Astrocyte of the spinal cord (primary cell): ENCODE measurements at regions not wholly inside any gene's neighbourhood (a gene's known extent, or its start where the extent isn't known, plus 50 kb on each side); places are given as distances from the start of the nearest gene placed in this dataset.

Experiments
- DNase-seq: peaks from one replicate; pipeline ENCODE4 v3.0.0; 2011; ENCODE audit warnings: low read depth, low spot score
- H3K4me3 ChIP-seq: 2 replicates; pipeline ENCODE4 v1.5.1; 2011; ENCODE audit warnings: low read depth, mild to moderate bottlenecking, low read length, moderate library complexity
- in situ Hi-C: cut with HindIII; loops from 2 replicates; pipeline ENCODE4 v1.10.0; 2017; ENCODE audit warnings: low sequenced_read_pairs
- TF ChIP-seq, protein P1 (sequence below): IDR thresholded peaks from 2 replicates; pipeline ENCODE4 v1.5.1; 2012; ENCODE audit warnings: low read depth, mild to moderate bottlenecking, low read length, inconsistent platforms

DNA sequence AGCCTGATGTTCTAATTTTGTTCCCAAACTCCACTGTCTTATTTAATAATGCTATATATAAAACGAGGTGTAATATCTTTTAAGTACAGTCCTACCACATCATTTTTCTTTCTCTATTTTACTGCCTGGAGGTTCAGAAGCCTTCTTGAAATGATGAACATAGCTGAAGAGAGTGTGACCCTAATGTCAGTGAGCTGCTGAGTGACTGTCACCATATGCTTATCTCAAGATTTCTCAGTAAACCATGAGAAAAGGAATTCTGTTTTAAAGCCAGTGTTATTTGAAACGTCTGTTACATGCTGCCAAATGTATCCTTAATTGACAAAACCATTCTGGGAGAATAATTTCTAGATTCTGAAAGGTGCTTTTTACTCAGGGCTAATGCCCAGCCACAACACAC is 503.5 kb upstream of the TMPRSS15 start:
- TF ChIP-seq, protein P1, sequence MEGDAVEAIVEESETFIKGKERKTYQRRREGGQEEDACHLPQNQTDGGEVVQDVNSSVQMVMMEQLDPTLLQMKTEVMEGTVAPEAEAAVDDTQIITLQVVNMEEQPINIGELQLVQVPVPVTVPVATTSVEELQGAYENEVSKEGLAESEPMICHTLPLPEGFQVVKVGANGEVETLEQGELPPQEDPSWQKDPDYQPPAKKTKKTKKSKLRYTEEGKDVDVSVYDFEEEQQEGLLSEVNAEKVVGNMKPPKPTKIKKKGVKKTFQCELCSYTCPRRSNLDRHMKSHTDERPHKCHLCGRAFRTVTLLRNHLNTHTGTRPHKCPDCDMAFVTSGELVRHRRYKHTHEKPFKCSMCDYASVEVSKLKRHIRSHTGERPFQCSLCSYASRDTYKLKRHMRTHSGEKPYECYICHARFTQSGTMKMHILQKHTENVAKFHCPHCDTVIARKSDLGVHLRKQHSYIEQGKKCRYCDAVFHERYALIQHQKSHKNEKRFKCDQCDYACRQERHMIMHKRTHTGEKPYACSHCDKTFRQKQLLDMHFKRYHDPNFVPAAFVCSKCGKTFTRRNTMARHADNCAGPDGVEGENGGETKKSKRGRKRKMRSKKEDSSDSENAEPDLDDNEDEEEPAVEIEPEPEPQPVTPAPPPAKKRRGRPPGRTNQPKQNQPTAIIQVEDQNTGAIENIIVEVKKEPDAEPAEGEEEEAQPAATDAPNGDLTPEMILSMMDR: no peak
- no peak for DNase-seq
- no peak overlapping the region for H3K4me3 ChIP-seq
- in situ Hi-C loops: no loop called here

DNA sequence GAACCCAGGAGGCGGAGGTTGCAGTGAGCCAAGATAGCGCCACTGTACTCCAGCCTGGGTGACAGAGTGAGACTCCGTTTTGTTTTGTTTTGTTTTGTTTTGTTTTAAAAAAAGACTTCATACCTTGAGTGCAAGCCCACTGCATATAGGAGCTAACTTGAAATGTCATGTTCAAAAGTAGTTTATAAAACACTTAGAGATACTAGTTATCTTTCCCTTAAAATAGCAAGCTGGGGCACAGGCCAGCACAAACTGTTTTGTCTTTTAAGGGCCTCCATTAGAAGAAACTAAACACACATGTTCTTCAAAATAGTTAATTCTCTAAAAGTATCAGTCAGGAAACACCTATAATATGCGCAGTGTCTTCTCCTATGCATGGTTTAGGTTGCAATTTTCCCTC is 505.1 kb upstream of the TMPRSS15 start:
- in situ Hi-C loops: no loop called here

DNA sequence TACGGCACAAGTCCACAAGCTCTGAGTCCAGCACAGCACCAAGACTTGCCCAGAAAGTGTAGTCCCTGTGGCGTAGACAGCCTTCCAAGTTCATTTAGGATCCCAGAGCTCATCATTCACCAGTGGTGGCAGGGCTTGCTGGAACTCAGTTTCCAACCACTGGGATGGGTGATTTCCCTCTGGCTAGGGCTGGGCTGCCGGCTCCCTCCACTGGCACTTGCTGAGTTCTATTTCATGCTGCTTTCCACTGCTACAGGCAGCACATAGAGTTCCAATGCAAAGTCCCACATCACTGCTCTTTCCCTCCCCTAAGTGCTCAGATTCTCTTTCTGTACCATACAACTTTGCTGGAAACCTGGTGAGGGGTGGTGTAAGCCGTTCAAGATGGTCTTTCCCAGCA is 510.3 kb upstream of the TMPRSS15 start:
- in situ Hi-C loops: no loop called here
- no peak overlapping the region for H3K4me3 ChIP-seq
- TF ChIP-seq, protein P1: no peak
- DNase-seq: no peak

More for the DNA sequence above, 505.1 kb upstream of the TMPRSS15 start:
- no peak overlapping the region for H3K4me3 ChIP-seq
- TF ChIP-seq, protein P1: no peak
- DNase-seq: no peak

DNA sequence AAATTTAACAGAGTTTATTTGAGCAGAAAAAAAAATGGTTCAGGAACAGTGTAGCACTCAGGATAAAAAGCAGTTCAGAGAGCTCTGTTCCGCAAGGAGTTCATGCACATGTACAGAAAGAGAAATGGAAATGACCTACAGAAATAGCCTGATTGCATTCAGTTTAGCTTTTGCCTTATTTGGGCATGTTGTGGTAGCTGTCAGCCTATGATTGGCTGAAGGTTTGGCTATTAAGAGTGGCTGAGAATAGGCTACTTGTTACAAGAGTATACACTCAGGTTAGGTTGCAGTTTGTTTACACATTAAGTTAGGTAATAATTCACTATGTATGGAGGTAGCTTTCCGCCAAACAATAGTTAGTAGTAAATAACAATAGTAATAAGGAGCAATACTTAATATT is 511.0 kb upstream of the TMPRSS15 start:
- no peak for DNase-seq
- H3K4me3 ChIP-seq: no peak overlapping the region
- in situ Hi-C loops: no loop called here
- TF ChIP-seq, protein P1: no peak

DNA sequence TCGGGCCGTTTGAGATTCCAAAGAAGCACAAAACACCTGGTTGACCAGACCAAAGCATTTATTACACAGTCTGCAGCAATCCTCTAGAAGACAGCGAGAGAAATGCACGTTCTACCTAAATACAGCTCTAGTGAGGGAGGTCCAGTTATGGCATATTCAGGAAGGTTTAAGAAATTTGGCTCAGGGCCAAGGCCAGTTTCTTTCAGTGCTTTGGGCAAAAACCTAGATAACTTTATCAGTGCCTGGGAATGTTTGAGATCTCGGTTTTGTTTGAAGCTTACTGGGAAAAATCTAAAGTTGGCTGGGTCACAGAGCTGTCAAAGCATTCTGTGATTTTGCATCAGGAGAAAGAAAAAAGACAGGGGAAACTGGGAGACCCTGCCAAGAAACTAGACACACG is 514.0 kb upstream of the TMPRSS15 start:
- no peak overlapping the region for H3K4me3 ChIP-seq
- in situ Hi-C loops: no loop called here
- TF ChIP-seq, protein P1: no peak
- no peak for DNase-seq

DNA sequence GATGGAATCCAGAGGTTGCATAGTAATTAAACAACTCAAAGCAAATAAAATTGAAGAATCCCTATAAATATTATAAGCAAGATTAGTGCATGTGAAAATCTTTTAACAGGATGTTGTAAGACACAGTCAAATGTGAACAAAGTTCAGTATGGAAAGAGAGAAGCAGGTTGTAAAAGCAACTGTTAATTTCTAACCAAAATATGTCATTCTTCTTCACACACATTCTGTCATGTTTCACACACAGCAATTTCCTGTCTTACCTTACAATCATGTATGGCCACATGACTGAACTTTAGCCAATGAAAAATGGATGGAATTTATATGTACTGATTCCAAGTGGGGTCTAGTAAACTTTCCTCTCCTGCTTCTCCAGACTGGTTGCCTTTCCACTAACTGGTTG is 527.7 kb upstream of the TMPRSS15 start:
- no peak for DNase-seq
- TF ChIP-seq, protein P1: no peak
- in situ Hi-C loops: no loop called here
- no peak overlapping the region for H3K4me3 ChIP-seq

DNA sequence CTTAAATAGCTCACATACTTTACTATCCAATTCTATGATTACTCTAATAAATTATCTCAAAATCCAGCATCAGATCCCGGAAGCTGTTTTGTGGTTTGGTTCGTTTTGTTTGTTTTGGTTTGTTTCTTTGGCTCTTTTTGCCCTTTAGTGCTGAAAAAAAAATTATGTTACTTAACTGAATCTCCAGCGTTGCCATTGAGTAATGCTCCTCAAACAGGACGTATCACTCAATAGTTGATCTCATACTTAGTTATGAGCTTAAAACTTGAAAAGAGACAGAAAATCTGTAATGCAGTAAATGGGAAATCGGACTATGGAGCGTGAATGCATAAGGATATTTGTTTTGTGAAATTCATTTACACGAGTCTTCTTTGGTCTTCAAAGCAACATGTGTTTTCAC is 533.8 kb upstream of the TMPRSS15 start:
- no peak for DNase-seq
- no peak overlapping the region for H3K4me3 ChIP-seq
- TF ChIP-seq, protein P1: no peak
- in situ Hi-C loops: no loop called here
